ENCODE measurements at regions not wholly inside any gene's neighbourhood (a gene's known extent, or its start where the extent isn't known, plus 50 kb on each side); places are given as distances from the start of the nearest gene placed in this dataset.

DNA sequence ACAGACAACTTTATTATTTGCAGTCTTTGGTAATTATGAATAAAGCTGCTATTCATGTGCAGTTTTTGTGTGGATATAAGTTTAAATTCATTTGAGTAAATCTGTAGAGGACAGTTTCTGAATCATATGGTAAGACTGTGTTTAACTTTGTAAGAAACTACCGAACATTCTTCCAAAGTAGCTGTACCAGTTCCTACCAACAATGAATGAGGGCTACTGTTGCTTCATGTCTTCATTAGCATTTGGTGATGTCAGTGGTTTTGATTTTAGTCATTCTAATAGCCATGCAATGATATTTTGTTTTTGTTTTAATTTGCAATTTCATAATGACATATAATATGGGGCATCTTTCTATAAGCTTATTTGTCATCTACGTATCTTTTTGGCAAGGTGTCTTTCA lies 501.3 kb upstream of the RORB start:
- H3K4me1 ChIP-seq = no peaks in the 10 kb centered on the region
- H3K9me3 ChIP-seq = no peaks in the 10 kb centered on the region
- in situ Hi-C loops (cut with MboI; ENCODE audit: low sequenced_read_pairs in 4 of 4) = no loop called here
- no peak overlapping the region for H3K4me3 ChIP-seq
- intact Hi-C loops (cut with DNase I; ENCODE audit: low total_unique reads) = no loop called here
- ATAC-seq (no peak), DNase-seq (no peak)
- H3K36me3 ChIP-seq = no peaks in the 10 kb centered on the region
- H3K27ac ChIP-seq = no peak overlapping the region
- TF ChIP-seq POLR2A (IDR thresholded peaks at IDR 0.05) = no peak
- TF ChIP-seq, protein P1, sequence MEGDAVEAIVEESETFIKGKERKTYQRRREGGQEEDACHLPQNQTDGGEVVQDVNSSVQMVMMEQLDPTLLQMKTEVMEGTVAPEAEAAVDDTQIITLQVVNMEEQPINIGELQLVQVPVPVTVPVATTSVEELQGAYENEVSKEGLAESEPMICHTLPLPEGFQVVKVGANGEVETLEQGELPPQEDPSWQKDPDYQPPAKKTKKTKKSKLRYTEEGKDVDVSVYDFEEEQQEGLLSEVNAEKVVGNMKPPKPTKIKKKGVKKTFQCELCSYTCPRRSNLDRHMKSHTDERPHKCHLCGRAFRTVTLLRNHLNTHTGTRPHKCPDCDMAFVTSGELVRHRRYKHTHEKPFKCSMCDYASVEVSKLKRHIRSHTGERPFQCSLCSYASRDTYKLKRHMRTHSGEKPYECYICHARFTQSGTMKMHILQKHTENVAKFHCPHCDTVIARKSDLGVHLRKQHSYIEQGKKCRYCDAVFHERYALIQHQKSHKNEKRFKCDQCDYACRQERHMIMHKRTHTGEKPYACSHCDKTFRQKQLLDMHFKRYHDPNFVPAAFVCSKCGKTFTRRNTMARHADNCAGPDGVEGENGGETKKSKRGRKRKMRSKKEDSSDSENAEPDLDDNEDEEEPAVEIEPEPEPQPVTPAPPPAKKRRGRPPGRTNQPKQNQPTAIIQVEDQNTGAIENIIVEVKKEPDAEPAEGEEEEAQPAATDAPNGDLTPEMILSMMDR (IDR thresholded peaks at IDR 0.05 in 4 of 5, conservative IDR thresholded peaks at IDR 0.05 in 1 of 5) = no peak
- no peaks in the 10 kb centered on the region for H3K27me3 ChIP-seq

DNA sequence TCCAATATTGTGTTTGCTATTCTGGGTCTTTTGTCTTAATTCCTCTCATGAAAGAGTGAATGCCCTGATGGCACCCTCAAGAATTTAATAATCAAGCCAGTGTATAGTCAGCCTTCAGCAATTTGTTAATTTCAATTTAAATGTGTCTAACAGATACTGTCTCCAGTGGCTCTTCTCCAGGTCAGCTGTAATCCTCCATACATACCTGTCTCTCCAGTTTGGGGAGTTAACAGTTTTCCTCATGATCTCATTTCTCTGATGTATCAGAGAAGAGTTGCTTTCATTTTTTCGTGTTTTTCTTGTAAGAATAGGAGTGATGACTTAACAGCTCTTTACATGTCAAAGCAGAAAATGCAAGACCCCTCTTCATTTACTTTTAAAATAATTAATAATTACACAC lies 500.3 kb upstream of the RORB start:
- Histone ChIP-seq H3K27ac (no peak overlapping the region), H3K36me3 (no peaks in the 10 kb centered on the region), H3K27me3 (no peaks in the 10 kb centered on the region), H3K4me3 (no peak overlapping the region), H3K9me3 (no peaks in the 10 kb centered on the region), H3K4me1 (no peaks in the 10 kb centered on the region)
- in situ Hi-C loops (cut with MboI; ENCODE audit: low sequenced_read_pairs in 4 of 4) (no loop called here), intact Hi-C loops (cut with DNase I; ENCODE audit: low total_unique reads) (no loop called here)
- ATAC-seq (no peak), DNase-seq (no peak)
- no peak for TF ChIP-seq POLR2A (IDR thresholded peaks at IDR 0.05)
- TF ChIP-seq, protein P1 (IDR thresholded peaks at IDR 0.05 in 4 of 5, conservative IDR thresholded peaks at IDR 0.05 in 1 of 5) = no peak

DNA sequence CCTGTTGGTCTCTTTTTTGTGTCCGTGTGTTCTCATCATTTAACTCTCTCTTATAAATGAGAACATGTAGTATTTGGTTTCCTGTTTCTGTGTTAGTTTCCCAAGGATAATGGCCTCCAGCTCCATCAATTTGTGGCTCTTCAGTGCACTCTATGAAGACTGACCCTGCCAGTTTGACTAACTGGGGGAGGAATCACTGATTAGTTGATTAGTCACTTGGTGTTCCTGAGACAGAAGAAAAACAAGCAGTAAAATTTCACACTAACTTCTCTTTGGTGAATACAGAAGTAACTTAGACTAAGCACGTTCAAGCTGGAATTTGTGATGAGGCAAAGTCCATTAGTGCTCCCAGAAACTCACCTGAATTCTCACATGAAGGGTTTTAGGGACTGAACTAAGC lies 495.8 kb upstream of the RORB start:
- DNase-seq = no peak
- TF ChIP-seq, protein P1 (IDR thresholded peaks at IDR 0.05 in 4 of 5, conservative IDR thresholded peaks at IDR 0.05 in 1 of 5) = no peak
- TF ChIP-seq POLR2A (IDR thresholded peaks at IDR 0.05) = no peak
- ATAC-seq = no peak
- no peaks in the 10 kb centered on the region for H3K27me3 ChIP-seq
- no peaks in the 10 kb centered on the region for H3K4me1 ChIP-seq
- no peaks in the 10 kb centered on the region for H3K36me3 ChIP-seq
- in situ Hi-C loops (cut with MboI; ENCODE audit: low sequenced_read_pairs in 4 of 4) = no loop called here
- H3K4me3 ChIP-seq = no peak overlapping the region
- no peaks in the 10 kb centered on the region for H3K9me3 ChIP-seq
- no peak overlapping the region for H3K27ac ChIP-seq
- intact Hi-C loops (cut with DNase I; ENCODE audit: low total_unique reads) = no loop called here

DNA sequence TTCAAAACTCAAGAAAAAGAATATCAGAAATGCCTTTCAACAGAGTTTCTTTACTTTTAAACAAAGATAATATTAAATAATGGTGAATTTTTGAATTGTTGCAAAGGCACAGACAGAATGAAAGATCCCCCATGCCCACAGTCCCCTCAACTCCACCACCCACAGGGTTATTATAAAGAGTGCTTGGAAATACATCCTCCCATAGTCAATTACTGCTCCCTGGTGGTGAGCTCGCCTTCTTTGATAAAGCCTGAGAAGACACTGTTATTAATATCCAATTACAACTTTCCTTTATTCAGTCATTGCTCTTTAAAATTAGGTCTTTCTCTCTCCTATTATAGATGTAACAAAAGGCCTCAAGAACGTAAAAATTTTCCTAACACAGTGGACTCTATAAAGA lies 490.2 kb upstream of the RORB start:
- in situ Hi-C loops (cut with MboI; ENCODE audit: low sequenced_read_pairs in 4 of 4) = no loop called here
- DNase-seq = no peak
- Histone ChIP-seq H3K27ac (no peak overlapping the region), H3K36me3 (no peaks in the 10 kb centered on the region), H3K27me3 (no peaks in the 10 kb centered on the region), H3K9me3 (no peaks in the 10 kb centered on the region), H3K4me1 (no peaks in the 10 kb centered on the region), H3K4me3 (no peak overlapping the region)
- TF ChIP-seq, protein P1 (IDR thresholded peaks at IDR 0.05 in 4 of 5, conservative IDR thresholded peaks at IDR 0.05 in 1 of 5) = no peak
- TF ChIP-seq POLR2A (IDR thresholded peaks at IDR 0.05) = no peak
- ATAC-seq = no peak
- intact Hi-C loops (cut with DNase I; ENCODE audit: low total_unique reads) = no loop called here

DNA sequence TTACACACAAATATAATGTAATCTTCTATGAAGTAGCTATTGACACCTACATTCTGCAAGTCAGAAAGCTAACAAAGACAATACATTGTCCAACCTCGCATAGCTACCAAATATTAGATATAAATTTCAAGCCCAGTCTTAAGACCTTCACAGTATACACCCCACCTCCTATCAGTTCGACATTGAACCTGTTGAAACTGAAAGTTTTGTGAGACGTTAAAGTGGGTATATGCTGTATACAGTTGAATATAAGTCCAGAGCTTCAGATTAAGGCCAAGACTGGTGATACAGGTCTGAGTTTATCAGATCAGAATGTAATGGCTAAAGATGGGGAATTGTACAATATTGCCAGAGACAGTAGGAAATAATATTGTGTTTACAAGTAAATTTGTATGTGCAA lies 489.3 kb upstream of the RORB start:
- in situ Hi-C loops (cut with MboI; ENCODE audit: low sequenced_read_pairs in 4 of 4) = no loop called here
- Histone ChIP-seq H3K4me3 (no peak overlapping the region), H3K27me3 (no peaks in the 10 kb centered on the region), H3K9me3 (no peaks in the 10 kb centered on the region), H3K36me3 (no peaks in the 10 kb centered on the region), H3K4me1 (no peaks in the 10 kb centered on the region), H3K27ac (no peak overlapping the region)
- intact Hi-C loops (cut with DNase I; ENCODE audit: low total_unique reads) = no loop called here
- no peak for ATAC-seq
- DNase-seq = no peak
- TF ChIP-seq, protein P1 (IDR thresholded peaks at IDR 0.05 in 4 of 5, conservative IDR thresholded peaks at IDR 0.05 in 1 of 5) = no peak
- no peak for TF ChIP-seq POLR2A (IDR thresholded peaks at IDR 0.05)

All from gastrocnemius medialis (tissue), 4 donors.